ENCODE measurements at regions not wholly inside any gene's neighbourhood (a gene's known extent, or its start where the extent isn't known, plus 50 kb on each side); places are given as distances from the start of the nearest gene placed in this dataset.

DNA sequence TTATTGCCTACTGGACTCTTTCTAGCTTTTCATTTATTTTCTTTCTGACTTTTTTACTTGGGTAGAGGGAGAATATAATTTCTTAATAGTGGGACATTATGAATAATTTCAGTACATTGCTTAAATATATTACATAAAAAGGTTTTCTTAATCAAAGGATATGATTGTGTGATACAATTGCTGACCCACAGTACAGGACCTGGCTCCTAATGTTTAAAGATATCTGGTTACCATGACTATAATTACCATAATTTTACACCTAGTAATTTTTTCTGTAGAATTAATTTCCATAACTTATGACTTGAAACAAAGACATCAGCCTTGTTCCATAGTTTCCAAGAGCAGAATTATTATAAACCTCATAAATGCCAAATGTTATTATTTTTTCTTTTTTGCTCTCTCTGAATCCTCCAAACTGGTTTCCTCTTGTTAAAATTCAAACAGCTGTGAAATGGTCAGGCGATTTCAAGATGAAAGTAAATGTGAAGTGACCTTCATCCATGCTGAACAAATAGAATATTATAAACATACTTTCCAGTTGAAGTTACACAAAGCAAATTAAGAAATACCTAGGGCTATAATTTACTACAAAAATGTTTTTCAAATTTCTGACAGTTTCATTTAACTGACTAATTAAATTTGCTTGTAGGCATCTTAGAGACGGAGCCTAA is 301.2 kb upstream of the TYRP1 start:
- TF ChIP-seq, protein P1, sequence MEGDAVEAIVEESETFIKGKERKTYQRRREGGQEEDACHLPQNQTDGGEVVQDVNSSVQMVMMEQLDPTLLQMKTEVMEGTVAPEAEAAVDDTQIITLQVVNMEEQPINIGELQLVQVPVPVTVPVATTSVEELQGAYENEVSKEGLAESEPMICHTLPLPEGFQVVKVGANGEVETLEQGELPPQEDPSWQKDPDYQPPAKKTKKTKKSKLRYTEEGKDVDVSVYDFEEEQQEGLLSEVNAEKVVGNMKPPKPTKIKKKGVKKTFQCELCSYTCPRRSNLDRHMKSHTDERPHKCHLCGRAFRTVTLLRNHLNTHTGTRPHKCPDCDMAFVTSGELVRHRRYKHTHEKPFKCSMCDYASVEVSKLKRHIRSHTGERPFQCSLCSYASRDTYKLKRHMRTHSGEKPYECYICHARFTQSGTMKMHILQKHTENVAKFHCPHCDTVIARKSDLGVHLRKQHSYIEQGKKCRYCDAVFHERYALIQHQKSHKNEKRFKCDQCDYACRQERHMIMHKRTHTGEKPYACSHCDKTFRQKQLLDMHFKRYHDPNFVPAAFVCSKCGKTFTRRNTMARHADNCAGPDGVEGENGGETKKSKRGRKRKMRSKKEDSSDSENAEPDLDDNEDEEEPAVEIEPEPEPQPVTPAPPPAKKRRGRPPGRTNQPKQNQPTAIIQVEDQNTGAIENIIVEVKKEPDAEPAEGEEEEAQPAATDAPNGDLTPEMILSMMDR (IDR thresholded peaks at IDR 0.05) = no peak
- TF ChIP-seq EZH2 (IDR thresholded peaks at IDR 0.05; ENCODE audit: borderline replicate concordance, insufficient read depth, low read depth, low read length, poor library complexity, severe bottlenecking) = no peak

Measured in B cell (primary cell).